ENCODE measurements at regions not wholly inside any gene's neighbourhood (a gene's known extent, or its start where the extent isn't known, plus 50 kb on each side); places are given as distances from the start of the nearest gene placed in this dataset.

GRCh38 chr9:97753364-97753763 is 56.2 kb upstream of the XPA start:
- TF ChIP-seq ZNF23 (tag by site-specific recombination; IDR thresholded peaks at IDR 0.05; ENCODE audit: borderline replicate concordance) (no peak), ZFP41 (tag by site-specific recombination; IDR thresholded peaks at IDR 0.05; ENCODE audit: borderline replicate concordance) (no peak), CTCF (tag by site-specific recombination; IDR thresholded peaks at IDR 0.05) (no peak), BCL11B (tag by site-specific recombination; IDR thresholded peaks at IDR 0.05; ENCODE audit: low read depth) (no peak), ZNF571 (tag by site-specific recombination; IDR thresholded peaks at IDR 0.05) (no peak), ZBTB44 (tag by site-specific recombination; IDR thresholded peaks at IDR 0.05) (no peak), ZNF274 (IDR thresholded peaks at IDR 0.05; ENCODE audit: low read length) (no peak), ZNF274 (tag by site-specific recombination; IDR thresholded peaks at IDR 0.05; ENCODE audit: borderline replicate concordance) (no peak), ZNF560 (tag by site-specific recombination; IDR thresholded peaks at IDR 0.05; ENCODE audit: borderline replicate concordance) (no peak), ZNF24 (tag by site-specific recombination; IDR thresholded peaks at IDR 0.05) (no peak)
- TF ChIP-seq, protein P1, sequence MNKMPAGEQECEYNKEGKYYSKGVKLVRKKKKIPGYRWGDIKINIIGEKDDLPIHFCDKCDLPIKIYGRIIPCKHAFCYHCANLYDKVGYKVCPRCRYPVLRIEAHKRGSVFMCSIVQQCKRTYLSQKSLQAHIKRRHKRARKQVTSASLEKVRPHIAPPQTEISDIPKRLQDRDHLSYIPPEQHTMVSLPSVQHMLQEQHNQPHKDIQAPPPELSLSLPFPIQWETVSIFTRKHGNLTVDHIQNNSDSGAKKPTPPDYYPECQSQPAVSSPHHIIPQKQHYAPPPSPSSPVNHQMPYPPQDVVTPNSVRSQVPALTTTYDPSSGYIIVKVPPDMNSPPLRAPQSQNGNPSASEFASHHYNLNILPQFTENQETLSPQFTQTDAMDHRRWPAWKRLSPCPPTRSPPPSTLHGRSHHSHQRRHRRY (tag by site-specific recombination; IDR thresholded peaks at IDR 0.05), result no peak
